ENCODE measurements at regions not wholly inside any gene's neighbourhood (a gene's known extent, or its start where the extent isn't known, plus 50 kb on each side); places are given as distances from the start of the nearest gene placed in this dataset.

GRCh38 chr10:111295788-111296187, 219.0 kb downstream of the ADRA2A start:
- Histone ChIP-seq H3K4me2 (ENCODE audit: insufficient read depth, insufficient read length, low read length) (no peak overlapping the region), H3K56ac (ENCODE audit: insufficient read length, low read depth, low read length) (no peak overlapping the region), H2BK12ac (ENCODE audit: insufficient read length, low read depth, low read length) (no peak overlapping the region), H3T11ph (ENCODE audit: low read length) (no peak overlapping the region), H4K8ac (replicated peaks; ENCODE audit: insufficient read length, low read depth, low read length) (no peak overlapping the region), H3K4me1 (ENCODE audit: insufficient read depth, low read length) (no peaks in the 10 kb centered on the region), H3K79me1 (ENCODE audit: insufficient read depth, low read depth, low read length, poor library complexity, severe bottlenecking) (no peaks in the 10 kb centered on the region), H3K27me3 (ENCODE audit: insufficient read depth, low read length) (no peaks in the 10 kb centered on the region), H2BK5ac (ENCODE audit: insufficient read length, low read length) (no peak overlapping the region), H2BK20ac (ENCODE audit: low read depth, low read length, poor library complexity, severe bottlenecking) (no peak overlapping the region), H3K9ac (ENCODE audit: extremely low read depth, insufficient read length, low read length) (no peak overlapping the region), H4K5ac (ENCODE audit: insufficient read length, low read depth, low read length) (no peak overlapping the region), H4K91ac (ENCODE audit: insufficient read length, low read depth, low read length) (no peak overlapping the region), H2BK15ac (ENCODE audit: low read depth, low read length) (no peak overlapping the region), H2AFZ (ENCODE audit: low read length) (no peak overlapping the region), H3K9me3 (ENCODE audit: control insufficient read depth, low read depth, low read length) (no peaks in the 10 kb centered on the region), H3K79me2 (ENCODE audit: insufficient read depth, low read length) (no peaks in the 10 kb centered on the region), H3K23ac (ENCODE audit: insufficient read length, low read depth, low read length) (no peak overlapping the region), H2BK120ac (ENCODE audit: low read depth, low read length, poor library complexity, severe bottlenecking) (no peak overlapping the region), H3K14ac (ENCODE audit: insufficient read depth, low read length) (no peak overlapping the region), H3K4ac (ENCODE audit: low read depth, low read length) (no peak overlapping the region), H3K23me2 (ENCODE audit: insufficient read length, low read depth, low read length, poor library complexity, severe bottlenecking) (no peaks in the 10 kb centered on the region), H2AK5ac (ENCODE audit: insufficient read length, low read length) (no peak overlapping the region), H4K20me1 (ENCODE audit: control insufficient read depth, insufficient read depth, insufficient read length) (no peaks in the 10 kb centered on the region), H3K27ac (ENCODE audit: insufficient read length, low read depth, low read length) (no peak overlapping the region), H3K18ac (ENCODE audit: insufficient read length, low read depth, low read length) (no peak overlapping the region)
- DNase-seq = no peak
- no CpG with 5 or more reads among the region's 1 CpG for WGBS (ENCODE audit: extremely low coverage, insufficient read length, low lambda C conversion rate)
- H3K27ac Mint-ChIP-seq = no peak overlapping the region
- no peak for TF ChIP-seq CTCF (conservative IDR thresholded peaks at IDR 0.05)
- H3K4me1 Mint-ChIP-seq = peaks cover 6 to 10% of the 10 kb centered on the region in 2 experiments
- H3K36me3 Mint-ChIP-seq (ENCODE audit: insufficient read depth in 1 of 3, low read depth in 3 of 3) = no peaks in the 10 kb centered on the region
- no peak overlapping the region for H3K4me3 Mint-ChIP-seq
- peaks cover 1% of the 10 kb centered on the region; the same call in 1 of the 2 replicates for H3K27me3 Mint-ChIP-seq (ENCODE audit: low read depth)
- H3K9me3 Mint-ChIP-seq = no peaks in the 10 kb centered on the region
